Fibroblast of the aortic adventitia (primary cell): ENCODE measurements at regions not wholly inside any gene's neighbourhood (a gene's known extent, or its start where the extent isn't known, plus 50 kb on each side); places are given as distances from the start of the nearest gene placed in this dataset.

ENCODE experiments used
- DNase-seq: peaks from one replicate; pipeline ENCODE4 v3.0.0-alpha.2; 2010; ENCODE audit warnings: low read depth
- H3K4me3 ChIP-seq: 2 replicates; pipeline ENCODE4 v1.5.1; 2011; ENCODE audit warnings: low read depth, mild to moderate bottlenecking, control low read depth, low read length, moderate library complexity
- TF ChIP-seq, protein P1 (sequence below): IDR thresholded peaks from 2 replicates; pipeline ENCODE4 v1.5.1; 2011; ENCODE audit warnings: mild to moderate bottlenecking, low read length, control low read depth, inconsistent platforms; ENCODE audit not compliant: insufficient read depth

DNA sequence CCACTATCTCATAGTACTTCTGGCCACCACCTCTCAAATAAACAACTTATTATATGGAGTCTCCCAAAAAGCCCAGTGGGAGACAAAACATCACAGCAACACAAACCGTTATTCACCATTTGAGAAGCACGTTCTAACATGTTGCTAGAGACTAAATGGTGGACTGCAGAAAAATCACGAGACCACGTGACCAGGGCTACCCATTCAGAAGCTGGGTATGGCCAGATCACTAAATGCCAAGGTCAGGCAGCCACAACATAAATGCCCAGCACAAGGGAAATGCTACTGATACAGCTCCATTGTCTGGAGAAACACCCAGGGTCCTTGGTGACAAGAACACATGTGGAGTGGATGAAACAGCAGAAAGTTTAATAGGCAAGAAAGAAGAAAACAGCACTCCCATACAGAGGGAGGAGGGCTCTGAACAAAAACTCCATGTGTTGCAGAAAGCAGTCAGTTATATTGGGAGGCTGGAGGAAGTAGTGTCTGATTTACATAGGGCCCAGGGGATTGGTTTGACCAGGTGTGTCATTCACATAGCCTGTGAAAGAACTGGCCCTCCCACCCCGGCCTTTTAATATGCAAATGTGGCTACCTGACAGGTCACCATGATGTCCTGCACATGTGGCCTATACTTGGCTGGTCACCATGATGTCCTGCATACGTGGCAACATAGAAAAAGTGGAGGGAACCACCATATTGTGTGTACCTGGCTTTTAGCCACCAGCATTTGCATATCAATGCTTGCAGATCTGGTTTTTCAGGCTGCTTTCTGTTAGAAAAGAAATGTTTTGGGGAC, 97.2 kb downstream of the TRIM36 start:
- H3K4me3 ChIP-seq = no peak overlapping the region
- DNase-seq = no peak
- TF ChIP-seq, protein P1, sequence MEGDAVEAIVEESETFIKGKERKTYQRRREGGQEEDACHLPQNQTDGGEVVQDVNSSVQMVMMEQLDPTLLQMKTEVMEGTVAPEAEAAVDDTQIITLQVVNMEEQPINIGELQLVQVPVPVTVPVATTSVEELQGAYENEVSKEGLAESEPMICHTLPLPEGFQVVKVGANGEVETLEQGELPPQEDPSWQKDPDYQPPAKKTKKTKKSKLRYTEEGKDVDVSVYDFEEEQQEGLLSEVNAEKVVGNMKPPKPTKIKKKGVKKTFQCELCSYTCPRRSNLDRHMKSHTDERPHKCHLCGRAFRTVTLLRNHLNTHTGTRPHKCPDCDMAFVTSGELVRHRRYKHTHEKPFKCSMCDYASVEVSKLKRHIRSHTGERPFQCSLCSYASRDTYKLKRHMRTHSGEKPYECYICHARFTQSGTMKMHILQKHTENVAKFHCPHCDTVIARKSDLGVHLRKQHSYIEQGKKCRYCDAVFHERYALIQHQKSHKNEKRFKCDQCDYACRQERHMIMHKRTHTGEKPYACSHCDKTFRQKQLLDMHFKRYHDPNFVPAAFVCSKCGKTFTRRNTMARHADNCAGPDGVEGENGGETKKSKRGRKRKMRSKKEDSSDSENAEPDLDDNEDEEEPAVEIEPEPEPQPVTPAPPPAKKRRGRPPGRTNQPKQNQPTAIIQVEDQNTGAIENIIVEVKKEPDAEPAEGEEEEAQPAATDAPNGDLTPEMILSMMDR = no peak

DNA sequence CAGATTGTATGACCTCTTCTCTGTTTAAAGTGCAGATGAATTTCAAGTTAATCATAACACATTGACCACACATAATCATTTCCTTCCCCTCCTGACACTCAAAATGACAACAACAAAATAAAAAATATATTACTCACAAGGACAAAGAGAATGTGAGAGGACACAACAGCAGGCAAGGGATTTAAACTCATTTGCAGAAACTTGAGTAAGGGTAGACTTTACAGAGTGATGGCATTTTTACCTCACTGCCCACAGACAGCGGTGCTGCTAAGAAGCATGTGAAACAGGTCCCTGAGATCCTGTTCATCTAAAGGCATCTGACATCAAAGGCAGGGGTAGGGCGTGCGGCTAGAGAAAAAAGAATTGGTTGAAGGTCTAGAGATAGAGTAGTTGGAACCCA, 99.0 kb downstream of the TRIM36 start:
- TF ChIP-seq, protein P1 = no peak
- no peak for DNase-seq
- H3K4me3 ChIP-seq = no peak overlapping the region

DNA sequence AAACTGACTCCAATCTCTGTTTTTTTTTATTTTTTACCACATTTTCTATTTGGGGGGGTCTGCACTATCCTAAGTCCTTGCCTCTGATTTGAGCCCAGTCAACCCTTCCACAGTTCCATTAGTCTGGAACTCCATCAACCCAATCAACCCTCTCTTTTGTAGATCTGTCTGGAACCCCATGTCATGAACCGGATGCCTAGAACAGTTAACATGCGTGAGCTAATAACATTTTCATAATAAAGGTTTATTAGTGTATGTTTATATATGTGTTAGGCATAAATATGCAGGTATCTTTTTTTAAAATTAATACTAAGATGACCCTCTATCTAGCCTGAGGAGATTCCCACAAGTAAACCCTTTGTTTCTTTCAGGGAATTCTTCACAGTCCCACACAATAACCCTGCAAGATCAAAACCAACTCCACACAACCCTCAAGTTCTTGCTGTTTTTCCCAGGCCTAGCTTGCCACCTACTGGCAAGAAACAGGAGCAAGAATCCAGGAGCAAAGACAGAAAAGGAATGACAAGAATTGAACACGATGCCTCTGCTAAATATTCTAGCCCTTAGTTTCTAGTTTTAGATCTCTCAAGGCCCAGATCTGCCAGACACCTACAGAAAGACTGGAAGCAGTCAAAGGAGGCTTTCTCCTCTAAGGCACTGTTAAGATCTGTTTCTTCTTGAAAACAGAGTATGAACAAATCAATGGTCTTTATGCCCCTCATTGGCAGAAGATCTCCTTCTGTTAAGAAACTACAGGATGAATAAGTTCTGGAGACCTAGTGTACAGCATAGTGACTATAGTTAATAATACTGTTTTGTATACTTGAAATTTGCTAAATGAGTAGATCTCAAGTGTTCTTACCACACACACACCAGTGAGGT, 100.4 kb downstream of the TRIM36 start:
- peak; percentile 57 for DNase-seq
- TF ChIP-seq, protein P1 = peak; percentile 73
- H3K4me3 ChIP-seq = no peak overlapping the region

DNA sequence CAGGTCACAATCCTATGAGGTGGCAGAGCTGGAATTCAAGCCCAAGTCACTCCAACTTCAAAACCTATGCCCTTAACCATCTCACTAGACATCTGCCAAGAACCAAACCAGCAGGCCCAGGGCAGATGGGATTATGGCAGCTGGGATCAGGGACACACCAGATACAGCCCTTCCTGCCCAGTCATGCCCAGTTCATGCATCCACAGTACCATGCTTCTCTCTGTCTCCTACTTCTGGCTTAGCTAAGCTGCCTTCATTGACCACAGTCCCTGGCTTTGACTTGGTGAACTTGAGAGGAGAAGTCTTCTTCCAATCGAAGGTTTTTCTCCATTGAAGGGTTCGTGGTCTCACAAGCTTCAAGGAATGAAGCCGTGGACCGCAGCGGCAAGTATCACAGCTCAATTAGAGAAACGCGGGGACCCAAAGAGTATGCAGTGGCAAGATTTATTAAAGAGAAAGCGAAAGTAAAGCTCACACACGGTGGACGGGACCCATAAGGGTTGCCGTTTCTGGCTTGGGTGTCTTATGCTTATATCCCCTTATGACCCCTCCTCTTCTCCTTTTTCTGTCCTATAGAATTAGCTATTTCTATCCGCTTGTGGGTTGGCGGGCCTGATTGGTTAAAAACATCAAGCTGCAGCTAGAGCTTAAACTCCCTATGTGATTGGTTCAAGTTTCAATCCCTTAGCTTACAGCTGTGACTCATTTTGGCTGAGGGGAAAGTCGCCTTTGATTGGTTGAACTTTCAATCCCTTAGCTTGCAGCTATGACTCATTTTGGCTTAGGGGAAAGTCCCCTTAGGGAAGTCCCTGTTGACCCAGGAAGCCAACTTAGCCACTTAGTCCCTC, 101.2 kb downstream of the TRIM36 start:
- DNase-seq = peak; percentile 22
- no peak overlapping the region for H3K4me3 ChIP-seq
- TF ChIP-seq, protein P1 = no peak

DNA sequence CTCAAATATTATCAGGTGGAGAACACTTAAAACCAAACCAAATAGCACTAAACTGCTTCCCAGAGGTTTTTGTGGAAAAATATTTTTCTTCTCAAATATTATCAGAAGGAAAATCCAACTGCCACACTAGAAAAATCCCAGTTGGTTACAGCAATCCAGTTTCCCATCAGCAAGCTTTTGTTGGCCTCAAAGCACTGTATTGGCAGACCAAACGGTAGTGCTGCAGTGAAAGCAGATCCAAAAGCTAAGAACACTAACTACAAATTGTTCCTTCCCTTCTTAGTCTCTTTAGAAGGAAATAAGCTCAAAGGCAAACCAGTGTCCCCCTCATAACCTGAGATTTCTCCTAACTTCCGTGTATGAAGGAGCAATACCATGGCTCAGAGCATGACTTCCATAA, 105.3 kb downstream of the TRIM36 start:
- H3K4me3 ChIP-seq = no peak overlapping the region
- DNase-seq = no peak
- TF ChIP-seq, protein P1 = no peak

DNA sequence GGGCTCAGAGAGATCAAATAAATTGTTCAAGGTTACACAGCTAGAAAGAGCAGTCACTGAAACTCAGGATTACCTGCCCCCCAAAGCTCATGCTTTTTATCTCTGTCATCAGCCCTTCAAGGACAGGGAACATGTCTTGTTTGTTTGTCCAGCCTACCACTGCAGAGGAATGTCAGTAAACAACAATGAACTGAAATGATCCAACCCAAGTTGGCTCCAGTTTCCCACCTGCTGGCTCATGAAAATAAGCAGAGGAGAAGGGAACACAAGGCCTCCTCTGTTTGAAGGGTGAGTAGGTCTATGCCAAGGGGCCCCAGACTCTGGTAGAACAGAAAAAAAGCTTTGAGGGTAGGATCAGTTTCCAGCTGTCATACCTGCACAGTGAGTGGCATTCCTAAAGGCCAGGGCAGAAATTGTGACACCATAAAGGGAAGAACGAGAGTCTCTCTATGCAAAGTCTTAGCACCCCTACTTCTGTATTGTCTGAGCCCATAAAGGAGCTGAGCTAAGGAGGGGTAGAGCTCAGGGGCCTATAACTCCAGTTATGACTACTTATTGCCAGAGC, 115.2 kb downstream of the TRIM36 start:
- TF ChIP-seq, protein P1 = no peak
- no peak for DNase-seq
- H3K4me3 ChIP-seq = no peak overlapping the region
